NB4 (cell line): ENCODE measurements at regions not wholly inside any gene's neighbourhood (a gene's known extent, or its start where the extent isn't known, plus 50 kb on each side); places are given as distances from the start of the nearest gene placed in this dataset.

Experiments used
- CTCF ChIP-seq: IDR thresholded peaks from one replicate; pipeline ENCODE4 v1.5.1; 2012; ENCODE audit warnings: low read depth, low read length
- MYC ChIP-seq: IDR thresholded peaks from 2 replicates; pipeline ENCODE4 v1.6.1; 2011; ENCODE audit warnings: low read depth, low read length
- POLR2A ChIP-seq: IDR thresholded peaks from 2 replicates; pipeline ENCODE4 v1.6.1; 2011; ENCODE audit warnings: mild to moderate bottlenecking; ENCODE audit not compliant: insufficient read length; ENCODE audit errors: extremely low read depth
- TF ChIP-seq, protein P1 (sequence below): IDR thresholded peaks from 2 replicates; pipeline ENCODE4 v1.6.1; 2011; ENCODE audit warnings: low read depth, low read length

- TF ChIP-seq, protein P1, sequence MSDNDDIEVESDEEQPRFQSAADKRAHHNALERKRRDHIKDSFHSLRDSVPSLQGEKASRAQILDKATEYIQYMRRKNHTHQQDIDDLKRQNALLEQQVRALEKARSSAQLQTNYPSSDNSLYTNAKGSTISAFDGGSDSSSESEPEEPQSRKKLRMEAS: no peak
- no peak for TF ChIP-seq POLR2A
- TF ChIP-seq CTCF: no peak
- no peak for TF ChIP-seq MYC
Measured at GRCh38 chr5:135718151-135718550, 116.3 kb upstream of the SLC25A48 start.
